ENCODE measurements at regions not wholly inside any gene's neighbourhood (a gene's known extent, or its start where the extent isn't known, plus 50 kb on each side); places are given as distances from the start of the nearest gene placed in this dataset.

GRCh38 chr5:124128867-124129266, 616.9 kb downstream of the CSNK1G3 start:
- Histone ChIP-seq H3K79me2 (ENCODE audit: insufficient read depth, low read length) (no peaks in the 10 kb centered on the region), H3K4me3 (replicated peaks in 1 of 3; ENCODE audit: low read depth in 2 of 3, low read length in 3 of 3) (no peak overlapping the region), H2AFZ (ENCODE audit: insufficient read depth, low read depth, low read length, poor library complexity, severe bottlenecking) (no peak overlapping the region), H3K36me3 (replicated peaks in 1 of 2; ENCODE audit: control insufficient read depth in 1 of 2, insufficient read depth in 2 of 2, low read length in 2 of 2) (no peaks in the 10 kb centered on the region), H4K20me1 (ENCODE audit: insufficient read depth, low read length) (no peaks in the 10 kb centered on the region), H3K27ac (ENCODE audit: low read depth in 1 of 2, low read length in 2 of 2) (no peak overlapping the region), H3K9ac (ENCODE audit: insufficient read depth, low read length, poor library complexity, severe bottlenecking) (no peak overlapping the region), H3K27me3 (ENCODE audit: control insufficient read depth in 2 of 2, insufficient read depth in 2 of 2, low read length in 2 of 2) (no peaks in the 10 kb centered on the region), H3K9me3 (replicated peaks in 1 of 2; ENCODE audit: control insufficient read depth in 1 of 2, insufficient read depth in 1 of 2, low read length in 2 of 2) (no peaks in the 10 kb centered on the region), H3K4me2 (replicated peaks; ENCODE audit: extremely low read depth, low read length, poor library complexity, severe bottlenecking) (no peak overlapping the region), H3K4me1 (ENCODE audit: control insufficient read depth in 1 of 2, insufficient read depth in 2 of 2, low read length in 2 of 2) (no peaks in the 10 kb centered on the region)
- Mint-ChIP-seq H3K4me3 (no peak overlapping the region), H3K27ac (no peak overlapping the region), H3K36me3 (no peaks in the 10 kb centered on the region), H3K27me3 (ENCODE audit: low read depth in 3 of 3) (no peaks in the 10 kb centered on the region), H3K4me1 (no peaks in the 10 kb centered on the region), H3K9me3 (peaks cover 0 to 4% (median 2%) of the 10 kb centered on the region in 7 donors)
- DNase-seq, result no peak
- 88% methylated on average over 2 of the region's 3 CpGs for WGBS (ENCODE audit: insufficient coverage)
- intact Hi-C loops (cut with micrococcal nuclease), result no loop called here
- TF ChIP-seq CTCF (IDR thresholded peaks at IDR 0.05), result no peak

GRCh38 chr5:124126504-124127217, 614.7 kb downstream of the CSNK1G3 start:
- Mint-ChIP-seq H3K4me1 (no peaks in the 10 kb centered on the region), H3K27me3 (ENCODE audit: low read depth in 3 of 3) (no peaks in the 10 kb centered on the region), H3K9me3 (peaks cover 0 to 6% (median 3%) of the 10 kb centered on the region in 7 donors), H3K27ac (no peak overlapping the region), H3K36me3 (no peaks in the 10 kb centered on the region), H3K4me3 (no peak overlapping the region)
- 92% methylated on average over 2 of the region's 5 CpGs for WGBS (ENCODE audit: insufficient coverage)
- Histone ChIP-seq H4K20me1 (ENCODE audit: insufficient read depth, low read length) (no peaks in the 10 kb centered on the region), H3K4me2 (replicated peaks; ENCODE audit: extremely low read depth, low read length, poor library complexity, severe bottlenecking) (no peak overlapping the region), H3K4me3 (replicated peaks in 1 of 3; ENCODE audit: low read depth in 2 of 3, low read length in 3 of 3) (no peak overlapping the region), H2AFZ (ENCODE audit: insufficient read depth, low read depth, low read length, poor library complexity, severe bottlenecking) (no peak overlapping the region), H3K79me2 (ENCODE audit: insufficient read depth, low read length) (no peaks in the 10 kb centered on the region), H3K27ac (ENCODE audit: low read depth in 1 of 2, low read length in 2 of 2) (no peak overlapping the region), H3K27me3 (ENCODE audit: control insufficient read depth in 2 of 2, insufficient read depth in 2 of 2, low read length in 2 of 2) (no peaks in the 10 kb centered on the region), H3K9ac (ENCODE audit: insufficient read depth, low read length, poor library complexity, severe bottlenecking) (no peak overlapping the region), H3K36me3 (replicated peaks in 1 of 2; ENCODE audit: control insufficient read depth in 1 of 2, insufficient read depth in 2 of 2, low read length in 2 of 2) (no peaks in the 10 kb centered on the region), H3K9me3 (replicated peaks in 1 of 2; ENCODE audit: control insufficient read depth in 1 of 2, insufficient read depth in 1 of 2, low read length in 2 of 2) (no peaks in the 10 kb centered on the region), H3K4me1 (ENCODE audit: control insufficient read depth in 1 of 2, insufficient read depth in 2 of 2, low read length in 2 of 2) (no peaks in the 10 kb centered on the region)
- DNase-seq, result no peak
- intact Hi-C loops (cut with micrococcal nuclease), result no loop called here
- no peak for TF ChIP-seq CTCF (IDR thresholded peaks at IDR 0.05)

Data from CD14-positive monocyte (primary cell).